Right renal cortex interstitium (tissue), 3 donors: ENCODE measurements at regions not wholly inside any gene's neighbourhood (a gene's known extent, or its start where the extent isn't known, plus 50 kb on each side); places are given as distances from the start of the nearest gene placed in this dataset.

Source experiments
- DNase-seq, 3 donors: peaks; one replicate each; pipeline ENCODE4 v3.0.0-alpha.2; 2013; ENCODE audit warnings: low read depth in 3 of 3, low spot score in 2 of 3

DNA sequence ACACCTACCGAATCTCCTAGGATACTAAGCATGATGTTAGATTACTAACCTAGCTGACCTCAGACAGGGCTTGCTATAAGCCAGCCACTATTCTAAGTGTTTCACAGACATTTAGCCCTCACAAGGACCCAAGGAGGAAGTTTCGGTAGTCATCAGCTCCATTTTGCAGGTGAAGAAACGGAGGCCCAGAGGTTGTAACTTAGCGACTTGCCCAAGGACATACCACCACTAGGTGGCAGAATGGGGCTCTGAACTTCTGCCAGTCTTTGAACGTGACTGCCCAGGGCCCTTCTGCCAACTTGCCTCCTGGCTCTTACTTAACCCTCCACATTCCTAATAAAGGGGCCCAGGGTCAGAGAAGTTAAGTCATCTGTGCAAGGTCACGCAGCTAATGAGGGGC is 283.5 kb downstream of the C1orf94 start:
- no peak for DNase-seq

DNA sequence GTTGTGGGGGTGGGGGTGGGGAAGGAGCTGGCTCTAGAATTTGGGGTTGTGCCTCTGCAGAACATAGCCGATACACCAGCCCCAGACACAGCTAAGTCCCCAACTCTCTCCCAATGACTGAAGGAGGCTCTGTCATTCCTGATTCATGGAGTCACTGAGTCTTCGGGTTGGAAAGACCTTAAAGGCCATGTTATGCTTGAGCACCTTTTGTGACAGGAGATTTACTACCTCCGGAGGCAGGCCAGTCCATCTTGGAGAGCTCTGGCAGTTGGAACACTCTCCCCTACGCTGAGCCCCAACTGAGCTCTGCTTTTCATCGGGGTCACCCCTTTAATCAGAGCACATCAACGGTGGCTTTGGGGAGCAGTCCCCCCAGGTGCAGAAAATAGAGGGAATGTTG is 284.4 kb upstream of the GJB5 start:
- peak in 2 of 3 donors; percentile 32 to 45 for DNase-seq

DNA sequence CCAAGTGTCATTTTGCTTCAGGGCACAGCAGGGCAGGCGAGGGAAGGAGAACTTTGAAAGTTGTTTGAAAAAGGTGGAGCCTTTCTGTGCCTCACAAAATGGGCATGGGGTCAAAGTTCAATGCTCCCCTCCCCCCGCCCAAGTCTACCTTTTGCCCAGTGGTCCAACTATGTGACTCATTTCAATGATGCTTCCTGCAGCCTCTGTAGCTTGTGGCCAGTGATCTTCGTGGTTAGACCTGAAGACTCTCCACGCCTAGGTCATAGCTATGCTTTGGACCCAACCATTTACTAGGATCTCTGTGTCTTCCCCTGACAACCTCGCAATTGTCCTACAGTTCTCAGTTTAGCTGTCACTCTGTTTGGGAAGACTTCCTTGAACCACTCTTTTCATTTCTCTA is 280.3 kb upstream of the GJB5 start:
- no peak for DNase-seq

DNA sequence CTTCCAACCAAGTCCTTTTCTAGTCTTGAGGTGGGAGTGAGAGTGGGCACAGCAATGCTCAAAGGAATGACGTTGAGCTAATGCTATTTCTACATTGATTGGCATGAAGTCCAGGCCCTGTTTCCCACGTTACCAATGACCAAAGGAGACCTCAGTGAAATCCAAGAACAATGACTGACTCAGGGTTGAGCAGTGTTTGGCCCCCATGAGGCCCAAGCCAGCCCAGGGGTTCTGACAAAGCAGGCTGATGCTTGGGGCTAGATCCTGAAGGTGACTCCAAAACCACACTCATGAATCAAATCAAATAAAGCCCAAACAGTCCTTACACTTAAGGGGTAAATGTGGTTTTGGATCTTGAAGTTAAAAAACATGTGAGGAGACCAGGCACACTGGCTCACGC is 278.5 kb upstream of the GJB5 start:
- DNase-seq: no peak

- DNase-seq: no peak
Measured at GRCh38 chr1:34477632-34478141, 277.2 kb upstream of the GJB5 start.

DNA sequence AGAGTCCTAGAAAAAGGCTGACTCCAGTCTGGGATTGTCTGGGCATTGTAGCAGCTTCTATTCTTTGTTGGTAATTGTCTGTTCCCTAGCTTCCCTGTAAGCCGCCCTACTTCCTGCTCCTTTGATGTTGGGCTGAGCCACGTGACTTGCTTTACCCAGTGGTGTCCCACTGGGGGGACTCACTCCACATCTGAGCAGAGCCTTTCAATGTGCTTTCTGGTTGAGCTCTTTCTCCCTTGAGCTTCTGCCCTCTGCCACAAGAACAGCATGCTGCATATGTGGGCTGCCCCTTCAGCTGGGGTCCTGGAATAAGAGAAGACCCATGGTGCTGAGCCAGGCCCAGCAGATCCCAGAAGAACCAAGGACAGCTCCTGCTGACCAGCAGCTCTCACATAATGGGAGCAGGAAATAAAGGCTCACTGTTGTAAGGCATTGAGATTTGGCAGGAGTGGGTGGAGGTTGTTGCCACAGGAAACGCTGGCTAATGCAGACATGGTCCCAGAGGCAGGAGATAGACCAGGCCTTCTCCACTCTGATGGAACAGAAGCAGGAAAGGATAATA is 276.3 kb upstream of the GJB5 start:
- DNase-seq: no peak

- DNase-seq: no peak
Measured at GRCh38 chr1:34479731-34480130, 275.1 kb upstream of the GJB5 start.

DNA sequence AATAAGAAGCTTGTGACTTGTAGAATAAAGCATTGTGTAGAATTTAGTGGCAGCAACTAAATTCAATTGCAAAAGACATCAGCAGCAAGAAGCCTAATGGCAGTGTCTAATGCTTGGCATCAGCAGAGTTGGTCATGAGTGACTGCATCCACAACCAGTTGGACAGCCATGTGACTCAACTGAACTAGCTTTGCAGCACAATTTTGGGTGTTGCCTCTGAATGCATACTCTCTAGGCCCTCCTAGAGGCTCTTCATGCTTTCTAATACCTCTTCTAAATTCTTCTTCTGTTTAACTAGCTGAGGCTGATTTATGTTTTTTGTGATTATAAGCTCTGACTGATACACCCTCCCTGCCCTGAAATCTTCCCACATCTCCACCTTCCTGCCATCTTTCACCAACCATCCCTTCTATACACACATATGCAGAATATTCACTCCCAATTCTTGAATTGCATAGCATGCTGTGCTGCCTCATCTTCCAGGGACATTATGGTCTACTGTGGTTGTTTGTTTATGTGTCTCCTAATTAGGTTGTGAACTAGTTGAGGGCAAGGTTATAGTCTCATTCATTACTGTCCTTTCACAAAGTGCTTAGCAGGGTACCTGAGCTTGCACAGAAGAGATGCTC is 266.7 kb upstream of the GJB5 start:
- no peak for DNase-seq

DNA sequence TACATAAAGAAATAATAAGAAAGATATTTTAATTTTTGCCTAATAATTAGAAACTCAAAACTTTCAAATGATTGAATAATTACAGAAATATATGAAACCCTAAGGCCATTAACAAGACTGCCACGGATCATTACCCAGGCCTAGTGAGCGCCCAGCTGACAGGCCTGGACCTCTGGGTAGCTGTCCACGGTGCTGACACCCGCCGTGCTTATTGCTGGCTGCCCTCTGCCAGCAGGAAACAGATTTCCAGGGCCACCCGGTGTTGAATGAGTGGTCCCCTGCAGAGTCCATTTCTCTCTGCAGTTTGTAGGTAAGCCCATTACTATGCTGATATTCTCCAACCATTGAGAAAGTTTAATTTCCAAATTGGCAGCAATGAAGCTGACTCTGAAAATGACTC is 254.4 kb upstream of the GJB5 start:
- peak; percentile 13 to 57 (median 14) for DNase-seq

GRCh38 chr1:34511802-34512201 is 243.0 kb upstream of the GJB5 start:
- DNase-seq: no peak

- no peak for DNase-seq
Measured at GRCh38 chr1:34518146-34518699, 236.6 kb upstream of the GJB5 start.

DNA sequence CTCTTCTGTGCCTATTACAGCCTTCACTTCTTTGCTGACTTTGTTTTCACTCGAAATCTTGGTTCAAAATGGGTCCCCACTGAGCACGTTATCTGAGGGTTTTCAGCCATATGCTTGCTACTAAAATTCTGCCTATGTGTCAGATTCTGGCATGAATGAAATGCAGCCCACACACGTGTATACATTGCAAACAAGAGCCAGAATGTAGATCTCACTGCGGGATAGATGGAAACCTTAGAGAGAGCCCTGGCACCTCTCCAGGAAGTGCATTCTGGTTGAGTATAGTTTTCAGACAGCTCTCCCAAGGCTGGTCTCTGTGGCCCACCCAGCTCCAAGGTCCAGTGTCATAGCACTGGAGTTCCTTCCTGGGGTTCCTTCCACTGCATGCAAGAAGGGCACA is 234.7 kb upstream of the GJB5 start:
- no peak for DNase-seq

GRCh38 chr1:34524783-34525182 is 230.1 kb upstream of the GJB5 start:
- no peak for DNase-seq

- DNase-seq: peak; percentile 61 to 80 (median 77)
Measured at GRCh38 chr1:34529935-34530859, 224.7 kb upstream of the GJB5 start.

- DNase-seq: no peak
Measured at GRCh38 chr1:34532113-34532512, 222.7 kb upstream of the GJB5 start.

DNA sequence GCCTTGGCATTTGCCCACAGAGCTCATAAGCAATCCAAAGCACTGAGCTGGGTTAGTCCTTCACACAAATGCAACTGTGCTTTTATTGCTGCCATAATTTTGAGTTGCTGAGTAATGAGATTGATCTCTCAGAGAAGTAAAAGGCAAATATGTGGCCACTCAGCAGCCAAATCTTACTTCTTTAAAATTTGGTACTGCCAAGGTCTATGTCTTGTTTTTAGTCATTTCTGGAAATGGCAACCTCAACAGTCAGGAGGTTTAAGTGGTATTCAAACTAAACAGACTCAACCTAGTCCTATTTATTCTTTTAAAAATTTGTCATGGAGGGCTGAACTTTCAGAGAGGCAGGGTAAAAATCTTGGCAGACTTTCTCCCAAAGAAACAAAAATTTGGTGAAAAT is 216.4 kb upstream of the GJB5 start:
- DNase-seq: no peak

DNA sequence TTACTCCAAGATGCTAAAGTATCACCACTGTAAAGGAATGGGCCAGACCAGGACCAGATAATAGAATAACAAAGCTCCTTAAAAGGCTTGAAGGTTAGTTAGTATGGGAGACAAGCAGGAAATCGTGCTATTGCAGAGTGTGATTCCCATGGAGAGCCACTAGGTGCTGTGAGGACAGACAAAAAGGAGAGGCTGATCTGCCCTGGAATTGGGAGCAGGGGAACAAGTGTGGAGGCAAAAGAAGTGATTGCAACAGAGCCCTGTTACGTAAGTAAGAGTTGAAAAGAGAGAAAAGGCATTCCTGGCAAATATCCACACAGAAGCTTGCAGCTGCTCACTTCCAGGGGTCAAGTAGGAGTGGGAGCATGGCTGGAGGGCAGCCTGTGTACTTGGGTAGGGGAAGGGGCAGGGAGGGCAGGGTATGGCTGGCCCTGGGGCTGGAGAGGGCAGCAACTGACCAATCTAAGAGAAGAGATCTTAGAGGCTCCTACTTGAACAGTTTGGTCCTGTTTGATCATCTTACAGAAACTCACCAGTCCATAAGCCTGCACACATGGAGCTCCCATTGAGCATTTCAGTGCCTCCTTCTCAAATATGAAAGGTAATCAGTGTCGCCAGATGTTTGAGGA is 207.7 kb upstream of the GJB5 start:
- no peak for DNase-seq

GRCh38 chr1:34549199-34549598 is 205.6 kb upstream of the GJB5 start:
- DNase-seq: no peak

GRCh38 chr1:34578306-34578705 is 176.5 kb upstream of the GJB5 start:
- DNase-seq: no peak

GRCh38 chr1:34582356-34582755 is 172.5 kb upstream of the GJB5 start:
- no peak for DNase-seq

DNA sequence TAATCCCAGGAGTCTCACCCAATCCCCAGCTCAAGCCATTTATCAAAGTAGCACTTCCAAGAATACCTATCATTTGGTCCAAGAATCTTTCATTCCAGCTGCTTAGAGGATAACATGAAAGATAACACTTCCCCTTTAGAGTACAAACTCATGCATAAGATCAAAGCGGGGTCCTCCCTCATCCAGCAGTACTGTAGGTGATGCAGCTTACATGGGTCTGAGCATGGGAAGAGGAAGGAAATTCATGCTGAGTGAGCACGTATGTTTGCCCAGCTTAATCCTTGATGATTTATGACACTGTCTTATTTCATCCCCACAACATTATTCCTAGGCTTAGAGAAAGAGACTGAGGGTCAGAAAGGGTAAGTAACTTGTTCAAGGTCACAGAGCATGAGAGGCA is 167.1 kb upstream of the GJB5 start:
- no peak for DNase-seq
